Femur (tissue), 1 donor: ENCODE measurements at regions not wholly inside any gene's neighbourhood (a gene's known extent, or its start where the extent isn't known, plus 50 kb on each side); places are given as distances from the start of the nearest gene placed in this dataset.
A peak's percentile ranks its signal among the peaks of the same experiment; 100 is the strongest.
"Not testable (repeated sequence)": the region's sequence is repeated elsewhere in the genome, so short reads cannot be mapped to it uniquely, and the experiment has no call there.

ENCODE experiments used
- DNase-seq: peaks from one replicate; pipeline ENCODE4 v3.0.0-alpha.2; 2017

- no peak for DNase-seq
Observed at GRCh38 chr10:10725196-10725595, 292.5 kb upstream of the CELF2 start.

GRCh38 chr10:10726101-10726500, 291.6 kb upstream of the CELF2 start:
- DNase-seq: no peak

GRCh38 chr10:10727411-10727810, 290.3 kb upstream of the CELF2 start:
- not testable (repeated sequence) for DNase-seq

GRCh38 chr10:10727812-10728211, 289.9 kb upstream of the CELF2 start:
- no peak for DNase-seq

- no peak for DNase-seq
Observed at GRCh38 chr10:10730471-10731043, 287.1 kb upstream of the CELF2 start.

- no peak for DNase-seq
Observed at GRCh38 chr10:10731366-10731765, 286.3 kb upstream of the CELF2 start.

- no peak for DNase-seq
Observed at GRCh38 chr10:10734356-10735064, 283.2 kb upstream of the CELF2 start.

- no peak for DNase-seq
Observed at GRCh38 chr10:10745291-10745690, 272.4 kb upstream of the CELF2 start.

GRCh38 chr10:10755490-10755889, 262.2 kb upstream of the CELF2 start:
- DNase-seq: no peak

- DNase-seq: peak; percentile 63
Observed at GRCh38 chr10:10758306-10758705, 259.4 kb upstream of the CELF2 start.

GRCh38 chr10:10759806-10760205, 257.9 kb upstream of the CELF2 start:
- DNase-seq: not testable (repeated sequence)

- no peak for DNase-seq
Observed at GRCh38 chr10:10765017-10765416, 252.7 kb upstream of the CELF2 start.

- no peak for DNase-seq
Observed at GRCh38 chr10:10772411-10772810, 245.3 kb upstream of the CELF2 start.

- DNase-seq: no peak
Observed at GRCh38 chr10:10772874-10773508, 244.7 kb upstream of the CELF2 start.

- DNase-seq: no peak
Observed at GRCh38 chr10:10774416-10774815, 243.3 kb upstream of the CELF2 start.

- DNase-seq: no peak
Observed at GRCh38 chr10:10776363-10776762, 241.3 kb upstream of the CELF2 start.

GRCh38 chr10:10777279-10777678, 240.4 kb upstream of the CELF2 start:
- no peak for DNase-seq

- no peak for DNase-seq
Observed at GRCh38 chr10:10777723-10778122, 239.9 kb upstream of the CELF2 start.

GRCh38 chr10:10778959-10779358, 238.7 kb upstream of the CELF2 start:
- DNase-seq: no peak

GRCh38 chr10:10779511-10779910, 238.2 kb upstream of the CELF2 start:
- no peak for DNase-seq

- DNase-seq: no peak
Observed at GRCh38 chr10:10780746-10781145, 236.9 kb upstream of the CELF2 start.

- no peak for DNase-seq
Observed at GRCh38 chr10:10782603-10783002, 235.1 kb upstream of the CELF2 start.

- no peak for DNase-seq
Observed at GRCh38 chr10:10785627-10786026, 232.0 kb upstream of the CELF2 start.
